Ishikawa (cell line): ENCODE measurements at regions not wholly inside any gene's neighbourhood (a gene's known extent, or its start where the extent isn't known, plus 50 kb on each side); places are given as distances from the start of the nearest gene placed in this dataset.

Experiments
- CEBPB ChIP-seq: IDR thresholded peaks from 2 replicates; pipeline ENCODE4 v1.6.1; 2012
- CREB1 ChIP-seq: IDR thresholded peaks from 2 replicates; pipeline ENCODE4 v1.6.1; 2012; ENCODE audit warnings: low read depth
- EGR1 ChIP-seq: IDR thresholded peaks from 2 replicates; pipeline ENCODE4 v1.6.1; 2012
- EP300 ChIP-seq: IDR thresholded peaks from 2 replicates; pipeline ENCODE4 v1.6.1; 2012; ENCODE audit warnings: borderline replicate concordance
- FOXM1 ChIP-seq: IDR thresholded peaks from 2 replicates; pipeline ENCODE4 v1.6.1; 2012; ENCODE audit warnings: low read depth, borderline replicate concordance
- MAX ChIP-seq: IDR thresholded peaks from 2 replicates; pipeline ENCODE4 v1.6.1; 2012
- NFIC ChIP-seq: IDR thresholded peaks from 2 replicates; pipeline ENCODE4 v1.6.1; 2012
- RAD21 ChIP-seq: IDR thresholded peaks from 2 replicates; pipeline ENCODE4 v1.6.1; 2012; ENCODE audit warnings: low read depth
- TAF1 ChIP-seq: IDR thresholded peaks from 2 replicates; pipeline ENCODE4 v1.6.1; 2012; ENCODE audit warnings: low read depth, mild to moderate bottlenecking
- TCF12 ChIP-seq: IDR thresholded peaks from 2 replicates; pipeline ENCODE4 v1.6.1; 2012; ENCODE audit warnings: low read depth
- YY1 ChIP-seq: IDR thresholded peaks from 2 replicates; pipeline ENCODE4 v1.6.1; 2012; ENCODE audit warnings: low read depth
- ZBTB7A ChIP-seq: IDR thresholded peaks from 2 replicates; pipeline ENCODE4 v1.6.1; 2012; ENCODE audit warnings: low read depth
- TF ChIP-seq, protein P1 (sequence below): IDR thresholded peaks from 2 replicates; pipeline ENCODE4 v1.6.1; 2012; ENCODE audit warnings: low read depth, mild to moderate bottlenecking
- TF ChIP-seq, protein P2 (sequence below): IDR thresholded peaks from 2 replicates; pipeline ENCODE4 v1.6.1; 2012

GRCh38 chr7:115292381-115292780 is 370.5 kb downstream of the MDFIC start:
- TF ChIP-seq MAX (no peak), ZBTB7A (no peak), NFIC (no peak), YY1 (no peak), CEBPB (no peak), EP300 (no peak), RAD21 (no peak), FOXM1 (no peak), TAF1 (no peak), CREB1 (no peak), TCF12 (no peak), EGR1 (no peak)
- TF ChIP-seq, protein P1, sequence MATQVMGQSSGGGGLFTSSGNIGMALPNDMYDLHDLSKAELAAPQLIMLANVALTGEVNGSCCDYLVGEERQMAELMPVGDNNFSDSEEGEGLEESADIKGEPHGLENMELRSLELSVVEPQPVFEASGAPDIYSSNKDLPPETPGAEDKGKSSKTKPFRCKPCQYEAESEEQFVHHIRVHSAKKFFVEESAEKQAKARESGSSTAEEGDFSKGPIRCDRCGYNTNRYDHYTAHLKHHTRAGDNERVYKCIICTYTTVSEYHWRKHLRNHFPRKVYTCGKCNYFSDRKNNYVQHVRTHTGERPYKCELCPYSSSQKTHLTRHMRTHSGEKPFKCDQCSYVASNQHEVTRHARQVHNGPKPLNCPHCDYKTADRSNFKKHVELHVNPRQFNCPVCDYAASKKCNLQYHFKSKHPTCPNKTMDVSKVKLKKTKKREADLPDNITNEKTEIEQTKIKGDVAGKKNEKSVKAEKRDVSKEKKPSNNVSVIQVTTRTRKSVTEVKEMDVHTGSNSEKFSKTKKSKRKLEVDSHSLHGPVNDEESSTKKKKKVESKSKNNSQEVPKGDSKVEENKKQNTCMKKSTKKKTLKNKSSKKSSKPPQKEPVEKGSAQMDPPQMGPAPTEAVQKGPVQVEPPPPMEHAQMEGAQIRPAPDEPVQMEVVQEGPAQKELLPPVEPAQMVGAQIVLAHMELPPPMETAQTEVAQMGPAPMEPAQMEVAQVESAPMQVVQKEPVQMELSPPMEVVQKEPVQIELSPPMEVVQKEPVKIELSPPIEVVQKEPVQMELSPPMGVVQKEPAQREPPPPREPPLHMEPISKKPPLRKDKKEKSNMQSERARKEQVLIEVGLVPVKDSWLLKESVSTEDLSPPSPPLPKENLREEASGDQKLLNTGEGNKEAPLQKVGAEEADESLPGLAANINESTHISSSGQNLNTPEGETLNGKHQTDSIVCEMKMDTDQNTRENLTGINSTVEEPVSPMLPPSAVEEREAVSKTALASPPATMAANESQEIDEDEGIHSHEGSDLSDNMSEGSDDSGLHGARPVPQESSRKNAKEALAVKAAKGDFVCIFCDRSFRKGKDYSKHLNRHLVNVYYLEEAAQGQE, result no peak
- TF ChIP-seq, protein P2, sequence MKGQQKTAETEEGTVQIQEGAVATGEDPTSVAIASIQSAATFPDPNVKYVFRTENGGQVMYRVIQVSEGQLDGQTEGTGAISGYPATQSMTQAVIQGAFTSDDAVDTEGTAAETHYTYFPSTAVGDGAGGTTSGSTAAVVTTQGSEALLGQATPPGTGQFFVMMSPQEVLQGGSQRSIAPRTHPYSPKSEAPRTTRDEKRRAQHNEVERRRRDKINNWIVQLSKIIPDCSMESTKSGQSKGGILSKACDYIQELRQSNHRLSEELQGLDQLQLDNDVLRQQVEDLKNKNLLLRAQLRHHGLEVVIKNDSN, result no peak
